ENCODE measurements at regions not wholly inside any gene's neighbourhood (a gene's known extent, or its start where the extent isn't known, plus 50 kb on each side); places are given as distances from the start of the nearest gene placed in this dataset.

- TF ChIP-seq CTCF (IDR thresholded peaks at IDR 0.05): no peak
- TF ChIP-seq POLR2A (IDR thresholded peaks at IDR 0.05): no peak
Measured at GRCh38 chr14:83838226-83838625, 1691.7 kb upstream of the FLRT2 start.

Data from prostate gland (tissue), 2 donors.